Suprapubic skin (tissue), 4 donors: ENCODE measurements at regions not wholly inside any gene's neighbourhood (a gene's known extent, or its start where the extent isn't known, plus 50 kb on each side); places are given as distances from the start of the nearest gene placed in this dataset.

ENCODE experiments used
- CTCF ChIP-seq, 2 donors: fragments of 200-600 bp in 1 of 2; fragments of 450-650 bp in 1 of 2; sonication (generic) in 1 of 2; IDR thresholded peaks; one replicate each; pipeline ENCODE4 v1.5.1; 2016 to 2019; ENCODE audit warnings: antibody characterized with exemption in 2 of 2, mild to moderate bottlenecking in 1 of 2, moderate library complexity in 1 of 2
- POLR2A ChIP-seq, 2 donors: fragments of 450-650 bp; IDR thresholded peaks; one replicate each; pipeline ENCODE4 v1.6.1; 2017; ENCODE audit warnings: antibody characterized with exemption in 2 of 2, mild to moderate bottlenecking in 2 of 2, moderate library complexity in 2 of 2
- POLR2AphosphoS5 ChIP-seq, 3 donors: sonication (generic); formaldehyde crosslinking; IDR thresholded peaks; one replicate each; pipeline ENCODE4 v1.6.1; 2017; ENCODE audit warnings: antibody characterized with exemption in 3 of 3

GRCh38 chr2:215529271-215529670 lies 93.4 kb upstream of the FN1 start:
- TF ChIP-seq CTCF (IDR thresholded peaks at IDR 0.05), result no peak
- TF ChIP-seq POLR2A (IDR thresholded peaks at IDR 0.05), result no peak
- no peak for TF ChIP-seq POLR2AphosphoS5 (IDR thresholded peaks at IDR 0.05)
